H7 (cell line): ENCODE measurements at regions not wholly inside any gene's neighbourhood (a gene's known extent, or its start where the extent isn't known, plus 50 kb on each side); places are given as distances from the start of the nearest gene placed in this dataset.

Experiments used
- DNase-seq: peaks from one replicate; pipeline ENCODE4 v3.0.0; 2012
- H3K27me3 ChIP-seq: 2 replicates; pipeline ENCODE4 v1.6.0; 2011; ENCODE audit warnings: mild to moderate bottlenecking, low read length; ENCODE audit not compliant: control insufficient read depth, insufficient read depth
- H3K36me3 ChIP-seq: replicated peaks from 2 replicates; pipeline ENCODE4 v1.5.1; 2011; ENCODE audit warnings: low read length; ENCODE audit not compliant: control insufficient read depth, insufficient read depth
- H3K4me3 ChIP-seq: 2 replicates; pipeline ENCODE4 v1.5.1; 2011; ENCODE audit warnings: low read depth, mild to moderate bottlenecking, control low read depth, low read length, moderate library complexity; ENCODE audit not compliant: insufficient read depth

GRCh38 chr10:108787932-108788331 lies 1135.4 kb downstream of the XPNPEP1 start:
- Histone ChIP-seq H3K36me3 (no peaks in the 10 kb centered on the region), H3K27me3 (no peaks in the 10 kb centered on the region; the same call in 1 of the 2 replicates), H3K4me3 (no peak overlapping the region)
- no peak for DNase-seq

GRCh38 chr10:108785011-108785410 lies 1138.3 kb downstream of the XPNPEP1 start:
- DNase-seq: no peak
- Histone ChIP-seq H3K4me3 (no peak overlapping the region), H3K36me3 (no peaks in the 10 kb centered on the region), H3K27me3 (no peaks in the 10 kb centered on the region; the same call in 1 of the 2 replicates)

- no peak for DNase-seq
- Histone ChIP-seq H3K36me3 (no peaks in the 10 kb centered on the region), H3K4me3 (no peak overlapping the region), H3K27me3 (no peaks in the 10 kb centered on the region; the same call in 1 of the 2 replicates)
These were observed 1138.8 kb downstream of the XPNPEP1 start for GRCh38 chr10:108784534-108784933.

GRCh38 chr10:108783897-108784296 lies 1139.4 kb downstream of the XPNPEP1 start:
- no peak overlapping the region for H3K4me3 ChIP-seq
- H3K27me3 ChIP-seq: no peaks in the 10 kb centered on the region; the same call in 1 of the 2 replicates
- DNase-seq: no peak
- H3K36me3 ChIP-seq: no peaks in the 10 kb centered on the region

GRCh38 chr10:108782411-108782810 lies 1140.9 kb downstream of the XPNPEP1 start:
- Histone ChIP-seq H3K27me3 (no peaks in the 10 kb centered on the region; the same call in 1 of the 2 replicates), H3K36me3 (no peaks in the 10 kb centered on the region), H3K4me3 (no peak overlapping the region)
- no peak for DNase-seq

GRCh38 chr10:108779501-108779900 lies 1143.8 kb downstream of the XPNPEP1 start:
- DNase-seq: no peak
- Histone ChIP-seq H3K27me3 (no peaks in the 10 kb centered on the region; the same call in 1 of the 2 replicates), H3K36me3 (no peaks in the 10 kb centered on the region), H3K4me3 (no peak overlapping the region)

- Histone ChIP-seq H3K36me3 (no peaks in the 10 kb centered on the region), H3K4me3 (no peak overlapping the region), H3K27me3 (no peaks in the 10 kb centered on the region)
- no peak for DNase-seq
These were observed 1147.3 kb downstream of the XPNPEP1 start for GRCh38 chr10:108775911-108776475.

- Histone ChIP-seq H3K27me3 (no peaks in the 10 kb centered on the region), H3K36me3 (no peaks in the 10 kb centered on the region), H3K4me3 (no peak overlapping the region)
- no peak for DNase-seq
These were observed 1152.2 kb downstream of the XPNPEP1 start for GRCh38 chr10:108771106-108771505.

- DNase-seq: no peak
- H3K36me3 ChIP-seq: no peaks in the 10 kb centered on the region
- H3K4me3 ChIP-seq: no peak overlapping the region
- no peaks in the 10 kb centered on the region for H3K27me3 ChIP-seq
These were observed 1157.5 kb downstream of the XPNPEP1 start for GRCh38 chr10:108765794-108766193.

GRCh38 chr10:108757946-108758345 lies 1165.4 kb downstream of the XPNPEP1 start:
- Histone ChIP-seq H3K27me3 (no peaks in the 10 kb centered on the region), H3K4me3 (no peak overlapping the region), H3K36me3 (no peaks in the 10 kb centered on the region)
- no peak for DNase-seq

GRCh38 chr10:108755646-108756045 lies 1167.7 kb downstream of the XPNPEP1 start:
- H3K4me3 ChIP-seq: no peak overlapping the region
- no peaks in the 10 kb centered on the region for H3K27me3 ChIP-seq
- H3K36me3 ChIP-seq: no peaks in the 10 kb centered on the region
- no peak for DNase-seq

GRCh38 chr10:108753326-108753725 lies 1170.0 kb downstream of the XPNPEP1 start:
- Histone ChIP-seq H3K36me3 (no peaks in the 10 kb centered on the region), H3K4me3 (no peak overlapping the region), H3K27me3 (no peaks in the 10 kb centered on the region)
- no peak for DNase-seq

- no peaks in the 10 kb centered on the region for H3K36me3 ChIP-seq
- DNase-seq: no peak
- no peaks in the 10 kb centered on the region for H3K27me3 ChIP-seq
- no peak overlapping the region for H3K4me3 ChIP-seq
These were observed 1174.3 kb downstream of the XPNPEP1 start for GRCh38 chr10:108749042-108749441.

GRCh38 chr10:108736111-108736510 lies 1187.2 kb downstream of the XPNPEP1 start:
- DNase-seq: no peak
- Histone ChIP-seq H3K4me3 (no peak overlapping the region), H3K36me3 (no peaks in the 10 kb centered on the region), H3K27me3 (no peaks in the 10 kb centered on the region)

- H3K4me3 ChIP-seq: no peak overlapping the region
- H3K27me3 ChIP-seq: no peaks in the 10 kb centered on the region
- no peaks in the 10 kb centered on the region for H3K36me3 ChIP-seq
- no peak for DNase-seq
These were observed 1187.9 kb downstream of the XPNPEP1 start for GRCh38 chr10:108735380-108735779.

GRCh38 chr10:108721874-108722273 lies 1201.4 kb downstream of the XPNPEP1 start:
- DNase-seq: no peak
- Histone ChIP-seq H3K4me3 (no peak overlapping the region), H3K36me3 (no peaks in the 10 kb centered on the region), H3K27me3 (no peaks in the 10 kb centered on the region)
